RWPE2 (cell line): ENCODE measurements at regions not wholly inside any gene's neighbourhood (a gene's known extent, or its start where the extent isn't known, plus 50 kb on each side); places are given as distances from the start of the nearest gene placed in this dataset.

Experiments used
- ATAC-seq: fragments of 200-7000 bp; cut with Tn5 transposase; 3 replicates; pipeline ENCODE4 v1.9.1; 2021; ENCODE audit warnings: low read depth
- DNase-seq: peaks from one replicate; pipeline ENCODE4 v3.0.0-alpha.2; 2020; ENCODE audit warnings: low spot score
- H3K27ac ChIP-seq: fragments of 450-650 bp; 2 replicates; pipeline ENCODE4 v1.5.1; 2017; ENCODE audit warnings: mild to moderate bottlenecking; ENCODE audit not compliant: poor library complexity, severe bottlenecking
- H3K27me3 ChIP-seq: fragments of 250-450 bp; sonication (Bioruptor Pico); 2 replicates; pipeline ENCODE4 v1.5.1; 2021; ENCODE audit warnings: mild to moderate bottlenecking, moderate library complexity; ENCODE audit not compliant: insufficient read depth, poor library complexity, severe bottlenecking
- H3K36me3 ChIP-seq: fragments of 250-450 bp; sonication (Bioruptor Pico); 2 replicates; pipeline ENCODE4 v1.5.1; 2020; ENCODE audit warnings: low read depth, mild to moderate bottlenecking, moderate library complexity
- H3K4me1 ChIP-seq: fragments of 250-450 bp; sonication (Bioruptor Pico); 2 replicates; pipeline ENCODE4 v1.5.1; 2021; ENCODE audit warnings: mild to moderate bottlenecking, moderate library complexity; ENCODE audit not compliant: insufficient read depth, poor library complexity, severe bottlenecking
- H3K4me3 ChIP-seq: fragments of 250-450 bp; sonication (Bioruptor Pico); 2 replicates; pipeline ENCODE4 v1.5.1; 2021; ENCODE audit warnings: mild to moderate bottlenecking, moderate library complexity; ENCODE audit not compliant: severe bottlenecking
- H3K9me3 ChIP-seq: fragments of 250-450 bp; sonication (Bioruptor Pico); 2 replicates; pipeline ENCODE4 v1.5.1; 2021; ENCODE audit warnings: mild to moderate bottlenecking, moderate library complexity; ENCODE audit not compliant: severe bottlenecking
- CTCF ChIP-seq: fragments of 450-650 bp; IDR thresholded peaks from one replicate; pipeline ENCODE4 v1.5.1; 2017; ENCODE audit warnings: mild to moderate bottlenecking, moderate library complexity; ENCODE audit not compliant: poor library complexity, severe bottlenecking

GRCh38 chr7:36036590-36036989, 116.5 kb upstream of the EEPD1 start:
- H3K4me1 ChIP-seq = peaks cover 15% of the 10 kb centered on the region
- peak overlapping the region; percentile 21 for H3K27ac ChIP-seq
- no peak for TF ChIP-seq CTCF
- no peaks in the 10 kb centered on the region for H3K36me3 ChIP-seq
- H3K27me3 ChIP-seq = no peaks in the 10 kb centered on the region
- no peak for DNase-seq
- ATAC-seq = peak; percentile 5; the same call in 1 of the 3 replicates
- H3K9me3 ChIP-seq = no peaks in the 10 kb centered on the region
- no peak overlapping the region for H3K4me3 ChIP-seq

GRCh38 chr7:36037121-36037662, 115.9 kb upstream of the EEPD1 start:
- no peaks in the 10 kb centered on the region for H3K27me3 ChIP-seq
- peaks cover 15% of the 10 kb centered on the region for H3K4me1 ChIP-seq
- TF ChIP-seq CTCF = no peak
- H3K9me3 ChIP-seq = no peaks in the 10 kb centered on the region
- no peaks in the 10 kb centered on the region for H3K36me3 ChIP-seq
- DNase-seq (peak; percentile 65), ATAC-seq (peak; percentile 71)
- H3K4me3 ChIP-seq = no peak overlapping the region
- H3K27ac ChIP-seq = peak overlapping the region; percentile 21

GRCh38 chr7:36038063-36038721, 114.9 kb upstream of the EEPD1 start:
- Histone ChIP-seq H3K9me3 (no peaks in the 10 kb centered on the region), H3K36me3 (no peaks in the 10 kb centered on the region), H3K27ac (no peak overlapping the region), H3K4me3 (no peak overlapping the region), H3K27me3 (no peaks in the 10 kb centered on the region), H3K4me1 (peaks cover 15% of the 10 kb centered on the region)
- ATAC-seq (no peak), DNase-seq (no peak)
- TF ChIP-seq CTCF = no peak

GRCh38 chr7:36039243-36039642, 113.8 kb upstream of the EEPD1 start:
- no peak for TF ChIP-seq CTCF
- H3K4me1 ChIP-seq = peaks cover 15% of the 10 kb centered on the region
- no peaks in the 10 kb centered on the region for H3K27me3 ChIP-seq
- H3K36me3 ChIP-seq = no peaks in the 10 kb centered on the region
- no peak overlapping the region for H3K4me3 ChIP-seq
- DNase-seq (no peak), ATAC-seq (no peak)
- H3K27ac ChIP-seq = no peak overlapping the region
- H3K9me3 ChIP-seq = no peaks in the 10 kb centered on the region

- DNase-seq (no peak), ATAC-seq (no peak)
- no peaks in the 10 kb centered on the region for H3K27me3 ChIP-seq
- H3K4me1 ChIP-seq = peaks cover 15% of the 10 kb centered on the region
- no peak overlapping the region for H3K27ac ChIP-seq
- no peak for TF ChIP-seq CTCF
- no peaks in the 10 kb centered on the region for H3K36me3 ChIP-seq
- no peak overlapping the region for H3K4me3 ChIP-seq
- H3K9me3 ChIP-seq = no peaks in the 10 kb centered on the region
Measured at GRCh38 chr7:36039671-36040070, 113.4 kb upstream of the EEPD1 start.
